Immature natural killer cell (primary cell): ENCODE measurements at regions not wholly inside any gene's neighbourhood (a gene's known extent, or its start where the extent isn't known, plus 50 kb on each side); places are given as distances from the start of the nearest gene placed in this dataset.

Source experiments
- DNase-seq, 3 donors: peaks; one replicate each; pipeline ENCODE4 v3.0.0; 2022; ENCODE audit warnings: mixed read lengths in 1 of 3
- H3K27ac Mint-ChIP-seq, 6 donors: one replicate each; pipeline ENCODE4 v1.8.0; 2020; ENCODE audit warnings: mixed read lengths in 6 of 6, mild to moderate bottlenecking in 5 of 6, inconsistent platforms in 4 of 6, moderate library complexity in 3 of 6
- H3K27me3 Mint-ChIP-seq, 3 donors: one replicate each; pipeline ENCODE4 v1.8.0; 2020 to 2021; ENCODE audit warnings: low read depth in 3 of 3, mild to moderate bottlenecking in 3 of 3, mixed read lengths in 3 of 3, moderate library complexity in 3 of 3, inconsistent platforms in 1 of 3
- H3K36me3 Mint-ChIP-seq, 3 donors: one replicate each; pipeline ENCODE4 v1.8.0; 2020; ENCODE audit warnings: mixed read lengths in 3 of 3, inconsistent platforms in 2 of 3, mild to moderate bottlenecking in 2 of 3
- H3K4me1 Mint-ChIP-seq, 2 donors: one replicate each; pipeline ENCODE4 v1.8.0; 2020; ENCODE audit warnings: inconsistent platforms in 2 of 2, mild to moderate bottlenecking in 2 of 2, mixed read lengths in 2 of 2, moderate library complexity in 1 of 2
- H3K4me3 Mint-ChIP-seq, 5 donors: one replicate each; pipeline ENCODE4 v1.8.0; 2020; ENCODE audit warnings: mild to moderate bottlenecking in 5 of 5, mixed read lengths in 5 of 5, inconsistent platforms in 3 of 5, moderate library complexity in 3 of 5
- H3K9me3 Mint-ChIP-seq, 6 donors: one replicate each; pipeline ENCODE4 v1.8.0; 2020; ENCODE audit warnings: mild to moderate bottlenecking in 6 of 6, mixed read lengths in 6 of 6, inconsistent platforms in 4 of 6, moderate library complexity in 3 of 6

GRCh38 chr2:45153121-45153520 is 143.9 kb upstream of the SIX2 start:
- no peaks in the 10 kb centered on the region for H3K36me3 Mint-ChIP-seq
- DNase-seq: no peak
- peaks cover 0 to 5% (median 0%) of the 10 kb centered on the region in 6 donors for H3K9me3 Mint-ChIP-seq
- H3K4me1 Mint-ChIP-seq: no peaks in the 10 kb centered on the region
- H3K4me3 Mint-ChIP-seq: no peak overlapping the region
- no peak overlapping the region for H3K27ac Mint-ChIP-seq
- H3K27me3 Mint-ChIP-seq: peaks cover 0 to 6% (median 3%) of the 10 kb centered on the region in 3 donors

- Mint-ChIP-seq H3K36me3 (no peaks in the 10 kb centered on the region), H3K4me1 (no peaks in the 10 kb centered on the region), H3K4me3 (no peak overlapping the region), H3K27ac (no peak overlapping the region), H3K9me3 (peaks cover 0 to 5% (median 0%) of the 10 kb centered on the region in 6 donors), H3K27me3 (peaks cover 1 to 3% (median 3%) of the 10 kb centered on the region in 3 donors)
- no peak for DNase-seq
Measured at GRCh38 chr2:45152691-45153090, 143.4 kb upstream of the SIX2 start.

GRCh38 chr2:45145073-45145899 is 136.0 kb upstream of the SIX2 start:
- DNase-seq: no peak
- no peak overlapping the region for H3K4me3 Mint-ChIP-seq
- H3K9me3 Mint-ChIP-seq: peaks cover 0 to 3% (median 0%) of the 10 kb centered on the region in 6 donors
- no peaks in the 10 kb centered on the region for H3K4me1 Mint-ChIP-seq
- H3K27ac Mint-ChIP-seq: no peak overlapping the region
- peaks cover 3 to 21% (median 17%) of the 10 kb centered on the region in 3 donors for H3K27me3 Mint-ChIP-seq
- no peaks in the 10 kb centered on the region for H3K36me3 Mint-ChIP-seq

- H3K9me3 Mint-ChIP-seq: no peaks in the 10 kb centered on the region
- H3K27me3 Mint-ChIP-seq: peaks cover 3 to 33% (median 22%) of the 10 kb centered on the region in 3 donors
- H3K4me3 Mint-ChIP-seq: no peak overlapping the region
- DNase-seq: no peak
- H3K36me3 Mint-ChIP-seq: no peaks in the 10 kb centered on the region
- no peaks in the 10 kb centered on the region for H3K4me1 Mint-ChIP-seq
- H3K27ac Mint-ChIP-seq: no peak overlapping the region
Measured at GRCh38 chr2:45141883-45142866, 132.9 kb upstream of the SIX2 start.

- H3K4me3 Mint-ChIP-seq: no peak overlapping the region
- H3K36me3 Mint-ChIP-seq: no peaks in the 10 kb centered on the region
- peaks cover 5 to 31% (median 18%) of the 10 kb centered on the region in 3 donors for H3K27me3 Mint-ChIP-seq
- H3K9me3 Mint-ChIP-seq: peaks cover 0 to 2% (median 0%) of the 10 kb centered on the region in 6 donors
- H3K27ac Mint-ChIP-seq: no peak overlapping the region
- no peaks in the 10 kb centered on the region for H3K4me1 Mint-ChIP-seq
- no peak for DNase-seq
Measured at GRCh38 chr2:45140675-45141074, 131.4 kb upstream of the SIX2 start.

GRCh38 chr2:45138904-45139303 is 129.7 kb upstream of the SIX2 start:
- Mint-ChIP-seq H3K27ac (no peak overlapping the region), H3K36me3 (no peaks in the 10 kb centered on the region), H3K27me3 (peaks cover 4 to 24% (median 13%) of the 10 kb centered on the region in 3 donors), H3K4me1 (peaks cover 4 to 5% of the 10 kb centered on the region in 2 donors), H3K4me3 (no peak overlapping the region), H3K9me3 (peaks cover 0 to 3% (median 0%) of the 10 kb centered on the region in 6 donors)
- no peak for DNase-seq

- H3K27ac Mint-ChIP-seq: no peak overlapping the region
- H3K4me3 Mint-ChIP-seq: no peak overlapping the region
- no peaks in the 10 kb centered on the region for H3K36me3 Mint-ChIP-seq
- peaks cover 5 to 6% of the 10 kb centered on the region in 2 donors for H3K4me1 Mint-ChIP-seq
- no peak for DNase-seq
- H3K27me3 Mint-ChIP-seq: peaks cover 4 to 23% (median 13%) of the 10 kb centered on the region in 3 donors
- peaks cover 0 to 5% (median 0%) of the 10 kb centered on the region in 6 donors for H3K9me3 Mint-ChIP-seq
Measured at GRCh38 chr2:45137966-45138695, 128.9 kb upstream of the SIX2 start.

- Mint-ChIP-seq H3K4me3 (no peak overlapping the region), H3K4me1 (peaks cover 5 to 22% of the 10 kb centered on the region in 2 donors), H3K27me3 (peaks cover 3 to 13% (median 4%) of the 10 kb centered on the region in 3 donors), H3K27ac (no peak overlapping the region), H3K9me3 (peaks cover 0 to 8% (median 0%) of the 10 kb centered on the region in 6 donors), H3K36me3 (no peaks in the 10 kb centered on the region)
- no peak for DNase-seq
Measured at GRCh38 chr2:45134726-45135125, 125.5 kb upstream of the SIX2 start.

GRCh38 chr2:45134014-45134413 is 124.8 kb upstream of the SIX2 start:
- Mint-ChIP-seq H3K27ac (no peak overlapping the region), H3K27me3 (peaks cover 3 to 12% (median 4%) of the 10 kb centered on the region in 3 donors), H3K4me1 (peaks cover 5 to 22% of the 10 kb centered on the region in 2 donors), H3K4me3 (no peak overlapping the region), H3K36me3 (no peaks in the 10 kb centered on the region), H3K9me3 (peaks cover 0 to 8% (median 0%) of the 10 kb centered on the region in 6 donors)
- DNase-seq: no peak

GRCh38 chr2:45132551-45132950 is 123.3 kb upstream of the SIX2 start:
- Mint-ChIP-seq H3K4me3 (no peak overlapping the region), H3K27ac (no peak overlapping the region), H3K27me3 (peaks cover 3 to 5% (median 3%) of the 10 kb centered on the region in 3 donors), H3K36me3 (no peaks in the 10 kb centered on the region), H3K9me3 (peaks cover 0 to 8% (median 0%) of the 10 kb centered on the region in 6 donors), H3K4me1 (peaks cover 5 to 22% of the 10 kb centered on the region in 2 donors)
- DNase-seq: no peak

GRCh38 chr2:45131587-45131986 is 122.3 kb upstream of the SIX2 start:
- peak overlapping the region in 4 of 5 donors; percentile 21 to 50 (median 35) for H3K4me3 Mint-ChIP-seq
- H3K4me1 Mint-ChIP-seq: peaks cover 5 to 22% of the 10 kb centered on the region in 2 donors

GRCh38 chr2:45130736-45131135 is 121.5 kb upstream of the SIX2 start:
- H3K4me3 Mint-ChIP-seq: no peak overlapping the region
- peaks cover 0 to 5% (median 0%) of the 10 kb centered on the region in 6 donors for H3K9me3 Mint-ChIP-seq
- H3K27me3 Mint-ChIP-seq: peaks cover 1 to 3% (median 2%) of the 10 kb centered on the region in 3 donors
- H3K27ac Mint-ChIP-seq: no peak overlapping the region
- no peaks in the 10 kb centered on the region for H3K36me3 Mint-ChIP-seq
- H3K4me1 Mint-ChIP-seq: peaks cover 5 to 22% of the 10 kb centered on the region in 2 donors
- DNase-seq: no peak

More at GRCh38 chr2:45131587-45131986, 122.3 kb upstream of the SIX2 start:
- Mint-ChIP-seq H3K27me3 (peaks cover 2 to 4% (median 3%) of the 10 kb centered on the region in 3 donors), H3K36me3 (no peaks in the 10 kb centered on the region), H3K27ac (no peak overlapping the region), H3K9me3 (peaks cover 0 to 8% (median 0%) of the 10 kb centered on the region in 6 donors)
- peak; percentile 2 to 18 (median 3) for DNase-seq

- no peak overlapping the region for H3K27ac Mint-ChIP-seq
- H3K36me3 Mint-ChIP-seq: no peaks in the 10 kb centered on the region
- no peak for DNase-seq
- peaks cover 0 to 2% (median 1%) of the 10 kb centered on the region in 3 donors for H3K27me3 Mint-ChIP-seq
- H3K4me1 Mint-ChIP-seq: peaks cover 0 to 16% of the 10 kb centered on the region in 2 donors
- H3K4me3 Mint-ChIP-seq: no peak overlapping the region
- H3K9me3 Mint-ChIP-seq: peaks cover 0 to 2% (median 0%) of the 10 kb centered on the region in 6 donors
Measured at GRCh38 chr2:45128580-45128997, 119.3 kb upstream of the SIX2 start.
